Inflammatory macrophage treated with lipopolysaccharide for 4 hours (primary cell): ENCODE measurements at regions not wholly inside any gene's neighbourhood (a gene's known extent, or its start where the extent isn't known, plus 50 kb on each side); places are given as distances from the start of the nearest gene placed in this dataset.
"Not testable (repeated sequence)": the region's sequence is repeated elsewhere in the genome, so short reads cannot be mapped to it uniquely, and the experiment has no call there.

Experiments used
- DNase-seq: peaks from one replicate; pipeline ENCODE4 v3.0.0-alpha.2; 2020

DNA sequence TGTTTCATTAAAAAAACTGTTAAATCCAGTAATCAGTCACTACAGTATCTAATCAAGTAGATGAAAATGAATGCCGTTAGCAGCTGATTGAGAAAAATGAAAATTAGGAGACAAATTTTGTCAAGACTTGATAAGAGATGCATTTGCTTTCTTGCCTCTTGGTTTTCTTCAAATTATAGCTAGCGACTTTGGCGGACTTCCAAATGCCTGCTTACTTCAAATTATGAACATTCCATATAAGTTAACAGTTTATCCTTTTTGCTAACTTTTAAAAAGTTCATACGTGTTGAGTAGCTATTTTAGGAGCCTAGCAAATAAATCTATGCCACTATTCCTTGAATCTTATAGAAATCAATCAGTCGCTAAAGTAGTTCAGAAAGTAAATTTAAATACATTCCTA, 58.8 kb downstream of the PPP4R3C start:
- DNase-seq = no peak

DNA sequence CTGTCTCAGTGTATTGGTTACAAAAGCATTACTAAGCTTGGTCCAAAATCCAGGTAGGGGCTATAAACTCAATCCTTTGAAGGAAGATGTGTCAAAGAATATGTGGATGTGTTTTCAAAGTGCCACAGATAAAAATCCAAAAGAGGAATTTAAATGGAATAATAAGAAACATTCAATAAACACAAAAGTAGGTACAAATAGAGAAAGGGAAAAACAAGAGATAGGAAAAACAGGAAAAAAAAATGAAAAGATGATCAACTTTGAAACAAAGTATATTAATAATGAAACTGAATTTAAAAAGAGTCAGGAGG, 64.0 kb downstream of the PPP4R3C start:
- no peak for DNase-seq

DNA sequence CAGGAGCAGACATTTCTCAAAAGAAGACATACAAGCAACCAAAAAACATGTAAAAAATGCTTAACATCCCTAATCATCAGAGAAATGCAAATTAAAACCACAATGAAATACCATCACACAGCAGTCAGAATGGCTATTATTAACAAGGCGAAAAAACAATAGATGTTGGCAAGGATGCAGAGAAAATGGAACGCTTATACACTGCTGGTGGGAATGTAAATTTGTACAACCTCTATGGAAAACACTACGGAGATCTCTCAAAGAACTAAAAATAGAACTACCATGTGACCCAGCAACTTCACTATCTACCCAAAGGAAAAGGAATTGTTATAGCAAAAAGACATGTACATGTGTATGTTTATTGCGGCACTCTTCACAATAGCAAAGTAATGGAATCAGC, 71.5 kb downstream of the PPP4R3C start:
- no peak for DNase-seq

DNA sequence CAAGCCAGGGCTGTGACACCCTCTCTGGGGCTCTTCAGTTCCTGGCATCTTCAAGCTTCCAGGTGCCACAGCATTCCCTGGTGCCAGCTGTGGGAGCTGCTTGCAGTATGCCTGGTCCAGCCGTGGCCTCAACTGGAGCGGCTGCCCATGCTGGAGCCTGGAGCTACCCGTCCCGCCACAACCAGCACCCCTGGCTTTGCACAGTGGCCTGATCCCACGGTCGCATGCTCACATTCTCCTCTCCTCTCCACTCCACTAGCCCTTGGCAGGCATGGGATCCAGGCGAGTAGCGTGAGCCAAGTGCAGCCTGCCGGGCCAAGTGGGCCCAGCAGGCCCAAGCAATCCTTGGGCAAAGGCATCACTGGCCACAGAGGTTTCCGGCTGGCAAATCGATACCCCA, 81.7 kb downstream of the PPP4R3C start:
- DNase-seq = no peak

DNA sequence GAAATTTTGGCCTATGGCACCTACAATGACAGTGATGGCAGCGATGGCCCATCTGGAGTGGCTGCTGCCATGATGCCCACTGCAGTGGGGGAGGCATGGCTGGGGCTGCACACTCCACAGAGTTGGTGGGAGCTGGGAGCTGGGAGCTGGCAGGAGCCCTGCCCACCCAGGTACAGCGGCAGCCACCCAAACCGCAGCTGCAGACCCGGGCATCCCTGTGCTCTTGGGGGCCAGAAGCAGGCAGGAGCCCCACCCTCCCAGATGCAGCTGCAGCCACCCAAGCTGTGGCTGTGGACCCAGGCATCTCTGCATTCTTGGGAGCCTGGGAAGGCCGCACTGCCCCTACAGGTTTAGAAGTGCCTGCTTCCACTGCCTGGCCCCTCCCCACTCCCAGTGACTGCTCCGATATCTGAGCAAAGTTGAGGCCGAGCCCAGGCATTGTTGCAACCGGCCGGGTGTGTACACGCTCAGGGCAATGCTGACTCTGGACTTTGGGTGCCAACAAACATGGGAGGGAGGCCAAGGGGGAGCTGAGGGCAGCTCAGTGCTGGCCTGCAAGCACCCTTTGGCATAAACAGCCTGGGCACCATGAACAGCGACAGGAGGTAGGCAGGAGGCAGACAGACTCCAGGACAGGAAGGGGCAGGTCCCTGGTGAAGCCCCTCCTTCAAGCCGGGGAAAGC, 82.8 kb downstream of the PPP4R3C start:
- DNase-seq = no peak

DNA sequence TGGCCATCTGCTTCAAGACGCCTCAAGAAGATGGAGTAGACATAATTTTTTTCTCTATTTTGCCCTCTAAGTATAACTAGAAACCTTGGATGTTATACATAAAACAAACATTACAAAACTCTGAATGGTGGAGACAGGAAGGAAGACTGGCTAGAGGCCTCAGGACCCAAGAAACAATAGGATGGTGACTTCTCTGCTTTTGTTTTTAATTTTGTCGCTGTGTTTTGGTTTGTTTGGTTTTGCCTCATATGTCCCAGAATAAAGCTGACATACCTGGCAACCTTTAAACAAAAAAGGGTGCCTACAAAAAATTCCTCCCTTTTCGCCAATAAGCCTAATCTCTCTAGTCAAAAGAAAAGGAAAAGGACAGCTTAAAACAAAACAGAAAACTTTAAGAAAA, 109.1 kb downstream of the PPP4R3C start:
- no peak for DNase-seq

DNA sequence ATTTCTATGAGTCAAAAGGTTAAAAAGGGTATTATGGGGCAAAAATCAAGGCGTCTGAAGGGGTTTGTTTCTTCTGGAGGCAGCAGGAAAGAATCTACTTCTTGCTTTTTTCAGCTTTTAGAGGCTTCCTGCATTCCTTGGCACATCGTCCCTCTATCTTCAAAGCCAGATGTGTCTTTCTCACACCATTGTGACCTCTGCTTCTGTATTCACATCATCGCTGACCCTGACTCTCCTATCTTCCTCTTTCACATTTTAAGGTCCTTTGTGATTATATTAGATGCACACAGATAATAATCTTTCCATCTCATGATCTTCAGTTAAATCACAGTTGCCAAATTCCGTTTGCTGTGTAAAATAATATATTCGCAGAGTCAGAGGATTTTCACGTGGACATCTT, 112.7 kb downstream of the PPP4R3C start:
- DNase-seq = no peak

DNA sequence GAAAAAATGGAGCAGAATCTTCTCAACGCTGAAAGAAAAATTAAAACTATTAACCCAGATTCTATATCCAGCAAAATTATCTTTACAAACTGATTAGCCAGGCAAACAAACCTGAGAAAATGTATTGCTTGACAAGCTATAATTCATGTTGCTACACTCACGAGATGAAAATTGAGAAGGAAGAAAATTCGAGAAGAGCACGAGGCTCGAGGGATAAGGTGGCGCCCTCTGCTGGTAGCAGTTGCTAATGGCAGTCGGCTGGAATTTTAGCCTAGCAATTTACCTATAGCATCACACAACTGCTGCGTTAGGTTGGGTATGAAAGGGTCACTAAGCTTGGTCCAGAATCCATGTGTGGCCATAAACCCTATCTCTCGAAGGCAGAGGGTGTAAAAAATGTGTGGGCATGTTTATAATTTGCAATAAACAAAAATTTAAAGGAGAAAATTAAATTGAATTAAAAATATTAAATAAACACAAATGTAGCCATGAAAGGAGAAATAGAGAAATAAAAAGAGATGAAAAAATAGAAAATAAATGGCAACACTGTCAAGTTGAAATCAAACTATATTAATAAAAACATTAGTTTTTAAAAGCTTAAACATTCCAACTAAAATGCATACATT, 126.6 kb downstream of the PPP4R3C start:
- DNase-seq = peak; percentile 30

DNA sequence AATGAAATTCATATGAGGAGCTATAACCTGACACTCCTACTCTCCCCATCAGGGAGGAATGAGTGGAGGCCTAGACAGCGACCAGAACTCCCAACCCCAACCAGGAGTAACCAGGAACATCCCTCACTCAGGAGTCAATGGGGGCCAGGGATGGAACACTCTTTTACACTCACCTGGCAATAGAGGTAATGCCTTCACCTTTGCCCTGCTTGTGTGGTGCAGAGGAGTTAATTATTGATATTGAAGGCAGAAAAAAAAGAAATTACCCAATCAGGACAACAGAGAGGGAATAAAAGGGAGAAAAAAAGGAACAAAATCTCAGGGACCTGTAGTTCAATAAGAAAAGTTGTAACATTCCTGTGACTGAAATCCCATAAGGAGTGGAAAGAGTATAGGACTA, 141.5 kb downstream of the PPP4R3C start:
- DNase-seq = no peak

DNA sequence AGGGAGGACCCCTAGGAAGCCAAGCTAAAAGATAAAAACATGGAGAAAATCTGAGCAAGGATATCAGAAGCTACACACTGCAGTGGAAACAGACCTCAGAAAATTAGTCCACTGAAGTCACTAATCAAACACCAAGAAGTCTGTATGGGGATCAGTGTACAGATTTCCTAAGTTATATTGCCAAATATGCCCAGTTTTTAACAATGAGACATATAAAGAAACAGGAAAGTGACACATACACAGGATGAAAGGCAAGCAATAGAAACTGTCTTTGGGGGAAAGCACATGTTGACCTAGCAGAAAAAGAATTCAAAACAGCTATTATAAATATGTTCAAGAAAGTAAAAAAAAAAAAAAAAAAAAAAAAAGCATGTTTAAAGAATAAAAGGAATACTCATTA, 153.7 kb downstream of the PPP4R3C start:
- no peak for DNase-seq

DNA sequence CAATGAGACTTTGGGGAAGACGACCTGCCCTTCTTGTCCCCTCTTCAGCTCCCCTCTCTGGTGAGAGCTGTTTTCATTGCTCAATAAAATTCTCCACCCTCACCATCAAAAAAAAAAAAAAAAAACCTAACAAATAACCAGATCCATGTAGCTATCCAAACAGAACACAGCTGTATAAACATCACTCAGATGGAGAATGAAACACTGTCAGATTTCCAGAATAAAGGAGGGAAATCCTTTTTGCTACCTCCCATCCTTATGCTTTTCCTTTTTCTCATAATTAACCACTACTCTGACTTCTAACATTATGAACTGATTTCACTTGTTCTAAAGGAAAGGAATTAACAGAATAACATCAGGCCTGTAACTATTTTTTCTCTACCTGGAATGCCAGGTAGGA, 155.6 kb downstream of the PPP4R3C start:
- no peak for DNase-seq

DNA sequence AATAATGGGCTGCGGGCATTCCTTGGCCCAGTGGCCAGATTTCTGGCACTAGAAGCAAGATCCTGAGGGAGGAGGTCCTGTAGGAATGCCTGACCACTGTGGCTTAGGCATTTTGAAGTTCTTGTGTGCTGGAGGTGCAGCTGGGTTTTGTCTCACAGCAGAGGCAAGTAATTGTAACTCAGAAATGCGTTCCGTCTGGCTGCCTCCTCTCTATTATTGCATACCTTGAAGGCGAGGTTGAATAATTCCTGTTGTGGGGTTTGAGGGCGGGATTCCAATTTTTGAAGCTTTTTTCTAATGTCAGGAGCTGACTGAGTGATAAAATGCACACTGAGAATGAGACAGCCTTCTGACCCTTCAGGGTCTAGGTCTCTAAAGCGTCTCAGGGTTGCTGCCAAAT, 170.6 kb downstream of the PPP4R3C start:
- not testable (repeated sequence) for DNase-seq

DNA sequence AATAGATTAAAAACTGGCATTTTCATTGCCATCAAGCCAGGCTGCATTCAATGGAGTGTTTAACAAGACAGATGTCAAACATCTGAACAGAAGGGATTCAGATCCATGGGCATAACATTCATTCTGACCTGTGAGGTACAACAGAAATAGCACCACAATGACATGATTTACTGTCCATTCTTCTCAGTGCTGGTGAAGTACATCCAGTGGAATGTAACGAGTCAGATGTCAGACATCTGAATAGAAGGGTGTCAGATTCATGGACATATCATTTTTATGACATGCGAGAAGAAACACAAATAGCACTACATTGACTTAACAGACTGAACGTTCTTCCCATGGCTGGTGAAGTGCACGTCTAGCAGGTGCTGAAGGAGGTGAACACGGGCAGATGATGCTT, 186.4 kb downstream of the PPP4R3C start:
- no peak for DNase-seq

DNA sequence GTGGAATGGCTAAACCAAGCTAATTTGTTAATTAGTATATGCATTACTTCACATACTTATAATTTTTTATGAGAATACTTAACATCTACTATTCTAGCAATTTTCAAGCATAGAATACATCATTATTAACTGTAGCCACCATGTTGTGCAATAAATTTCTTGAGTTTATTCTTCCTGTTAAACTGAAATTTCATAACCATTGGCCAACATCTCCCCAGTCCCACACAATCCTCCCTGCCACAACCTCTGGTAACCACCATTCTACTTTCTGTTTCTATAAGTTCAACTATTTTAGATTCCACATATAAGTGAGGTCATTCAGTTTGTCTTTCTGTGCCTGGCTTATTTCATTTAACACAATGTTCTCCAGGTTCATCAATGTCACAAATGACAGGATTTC, 208.5 kb downstream of the PPP4R3C start:
- DNase-seq = peak; percentile 85

DNA sequence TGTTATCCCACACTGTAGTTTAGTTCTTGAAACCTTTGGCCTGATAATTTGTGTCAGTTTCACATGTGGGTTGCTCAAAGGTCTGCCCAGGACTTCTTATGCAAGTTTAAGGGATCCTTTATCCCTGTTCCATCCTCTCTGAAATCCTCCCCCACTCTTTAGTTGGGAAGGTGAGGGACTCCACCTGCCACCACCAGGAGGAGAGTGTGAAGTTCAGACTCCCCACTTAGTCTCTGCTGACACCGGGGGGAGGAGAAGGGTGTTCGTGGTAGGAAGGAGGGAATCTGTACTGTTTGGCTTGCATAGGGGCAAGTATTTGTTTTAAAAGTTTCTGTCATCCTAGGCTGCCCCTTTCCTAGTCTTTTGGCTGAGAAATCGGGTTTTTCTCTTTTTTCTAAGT, 211.8 kb downstream of the PPP4R3C start:
- DNase-seq = no peak

DNA sequence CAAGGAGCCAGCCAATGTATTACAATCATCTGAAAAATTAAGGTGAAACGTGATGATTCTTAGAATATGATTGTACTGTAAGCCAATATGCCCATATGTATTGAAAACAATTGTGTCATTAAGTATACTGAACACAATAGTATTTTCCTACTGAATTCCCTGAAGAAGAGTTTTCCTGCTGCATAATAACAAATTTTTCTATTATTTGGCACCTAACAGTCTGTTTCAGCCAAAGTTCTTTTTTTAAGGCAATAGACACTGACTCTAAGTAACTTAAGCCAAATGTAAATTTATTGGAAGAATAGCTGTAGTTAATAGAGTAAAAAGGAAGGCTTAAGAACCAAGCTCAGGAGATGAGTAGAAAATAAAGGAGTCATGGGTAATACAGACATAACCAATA, 220.6 kb downstream of the PPP4R3C start:
- no peak for DNase-seq

DNA sequence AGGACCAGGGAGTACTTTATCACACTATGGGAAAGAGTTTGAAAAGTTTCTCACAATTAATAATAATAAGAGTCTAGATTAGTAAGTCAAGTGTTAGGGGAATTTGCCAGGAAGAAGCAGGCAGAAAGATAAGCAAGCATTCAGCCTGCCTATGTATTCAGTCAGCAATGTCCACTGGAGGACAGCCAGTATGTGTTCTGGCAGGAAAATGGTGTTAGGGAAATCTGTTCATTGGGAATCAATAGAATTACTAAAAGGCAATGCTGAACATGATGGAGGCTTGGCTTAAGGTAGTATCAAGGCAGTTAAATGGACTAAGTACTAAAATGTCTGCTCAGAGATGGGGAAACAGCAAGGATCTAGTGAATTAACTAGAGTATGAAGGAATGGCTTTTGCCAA, 221.2 kb downstream of the PPP4R3C start:
- no peak for DNase-seq

DNA sequence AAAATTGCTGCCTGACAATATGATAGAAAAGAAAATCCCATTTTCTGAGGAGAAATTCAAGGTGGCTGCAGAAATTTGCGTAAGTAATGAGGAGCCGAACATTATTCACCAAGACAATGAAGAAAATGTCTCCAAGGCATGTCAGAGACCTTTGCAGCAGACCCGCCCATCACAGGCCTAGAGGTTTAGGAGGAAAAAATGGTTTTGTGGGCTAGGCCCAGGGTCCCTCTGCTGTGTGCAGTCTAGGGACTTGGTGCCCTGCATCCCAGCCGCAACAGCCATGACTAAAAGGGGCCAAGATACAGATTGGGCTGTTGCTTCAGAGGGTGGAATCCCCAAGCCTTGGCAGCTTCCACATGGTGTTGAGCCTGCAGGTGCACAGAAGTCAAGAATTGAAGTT, 223.1 kb downstream of the PPP4R3C start:
- not testable (repeated sequence) for DNase-seq

DNA sequence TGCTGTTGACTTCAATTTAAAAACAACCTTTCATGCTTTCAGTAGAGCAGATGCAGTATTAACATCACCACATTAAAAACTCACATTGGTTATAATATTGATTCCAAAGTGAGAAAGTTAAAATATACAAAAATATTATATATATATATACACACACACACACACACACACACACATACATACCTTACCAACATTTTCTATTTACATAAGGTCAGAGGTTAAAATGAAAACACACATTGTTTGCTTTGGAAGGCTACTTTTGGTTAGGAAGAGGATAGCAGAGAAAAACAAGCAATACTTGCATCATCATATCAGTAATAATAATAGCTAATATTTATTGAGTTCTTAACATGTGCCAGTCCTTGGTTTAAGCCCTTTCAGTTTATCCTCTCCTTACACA, 226.5 kb downstream of the PPP4R3C start:
- DNase-seq = no peak

DNA sequence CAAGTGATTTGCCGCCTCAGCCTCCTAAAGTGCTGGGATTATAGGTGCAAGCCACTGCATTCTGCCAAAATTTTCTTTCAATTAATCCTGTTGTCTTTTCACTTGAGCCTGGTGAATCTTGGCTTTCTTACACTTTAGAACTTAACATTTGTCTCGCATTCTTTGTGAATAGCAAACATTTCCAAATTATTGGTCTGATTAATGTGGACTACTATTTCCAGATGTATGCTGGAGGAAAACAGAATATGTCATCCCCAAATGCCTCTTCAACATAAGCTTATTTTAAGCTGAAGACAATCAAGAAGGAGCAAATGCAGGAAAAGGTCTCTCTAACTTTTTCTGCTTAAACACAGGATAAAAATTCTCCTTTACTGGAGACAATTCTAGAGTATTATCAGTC, 233.4 kb downstream of the PPP4R3C start:
- DNase-seq = no peak

DNA sequence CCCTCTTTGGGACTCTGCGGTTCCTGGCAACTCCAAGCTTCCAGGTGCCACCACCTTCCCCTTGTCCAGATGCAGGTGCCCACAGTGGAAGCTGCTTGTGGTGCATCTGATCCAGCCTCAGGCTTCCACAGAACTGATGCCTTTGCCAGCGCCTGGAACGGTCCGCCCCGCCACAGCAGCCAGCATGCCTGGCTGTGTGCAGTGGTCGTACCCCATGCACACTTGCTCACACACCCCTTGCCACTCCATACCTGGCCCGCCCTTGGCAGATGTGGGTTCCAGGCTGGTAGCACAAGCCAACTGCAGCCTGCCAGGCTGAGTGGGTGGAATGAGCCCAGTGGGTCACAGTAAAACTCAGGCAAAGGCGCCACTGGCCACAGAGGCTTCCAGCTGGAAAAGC, 240.5 kb downstream of the PPP4R3C start:
- DNase-seq = no peak

DNA sequence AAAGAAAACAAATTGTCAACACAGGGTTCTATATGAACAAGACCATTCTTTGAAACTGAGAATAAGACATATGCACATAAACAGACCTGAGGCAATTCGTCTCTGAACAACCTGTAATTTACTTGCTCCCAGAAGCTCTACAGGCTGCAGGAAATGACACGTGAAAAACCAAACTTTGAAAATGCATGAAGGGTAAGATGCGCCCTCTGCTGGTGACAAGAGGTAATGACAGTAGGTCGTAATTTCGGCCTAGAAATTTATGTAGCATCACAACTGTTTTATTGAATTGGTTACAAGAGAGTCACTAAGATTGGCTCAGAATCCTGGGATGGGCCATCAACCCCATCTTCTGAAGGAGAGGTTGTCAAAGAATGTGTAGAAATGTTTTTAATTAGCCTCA, 276.5 kb downstream of the PPP4R3C start:
- DNase-seq = peak; percentile 12

DNA sequence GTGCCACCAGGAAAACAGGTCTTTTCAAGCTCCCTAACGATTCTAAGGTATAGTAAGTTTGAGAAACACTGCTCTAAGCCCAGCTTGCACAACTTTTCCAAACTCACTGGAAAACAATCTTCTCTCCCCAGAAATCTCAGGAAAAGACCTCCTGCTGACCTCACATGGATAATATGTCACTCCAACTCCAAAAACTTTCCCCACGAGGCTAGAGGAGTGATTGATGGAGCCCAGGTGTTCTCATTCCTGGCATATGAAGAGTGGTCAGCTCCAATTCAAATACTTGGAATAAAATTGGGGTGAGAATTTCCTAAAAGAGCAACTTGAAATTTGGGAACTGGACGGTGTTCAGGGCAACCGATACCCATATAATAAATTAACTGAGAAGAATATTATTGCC, 299.9 kb downstream of the PPP4R3C start:
- DNase-seq = no peak

DNA sequence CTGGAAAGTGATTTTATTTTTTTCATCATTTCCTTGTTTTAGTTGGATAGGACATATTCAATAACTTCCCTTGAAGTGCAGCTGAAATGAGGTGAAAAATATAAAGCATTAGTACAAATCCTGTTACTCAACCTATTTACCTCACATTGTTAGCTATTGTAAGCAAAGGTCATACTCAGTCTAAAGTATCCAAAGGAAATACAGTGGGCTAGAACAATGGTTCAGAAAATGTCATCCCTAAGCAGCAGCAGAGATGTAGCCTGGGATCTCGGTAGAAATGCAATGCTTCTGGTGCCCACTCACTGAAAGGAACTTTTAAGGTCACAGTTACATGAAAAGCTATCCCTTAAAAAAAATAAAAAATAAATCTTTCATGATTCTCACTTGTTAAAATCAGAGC, 300.6 kb downstream of the PPP4R3C start:
- no peak for DNase-seq

DNA sequence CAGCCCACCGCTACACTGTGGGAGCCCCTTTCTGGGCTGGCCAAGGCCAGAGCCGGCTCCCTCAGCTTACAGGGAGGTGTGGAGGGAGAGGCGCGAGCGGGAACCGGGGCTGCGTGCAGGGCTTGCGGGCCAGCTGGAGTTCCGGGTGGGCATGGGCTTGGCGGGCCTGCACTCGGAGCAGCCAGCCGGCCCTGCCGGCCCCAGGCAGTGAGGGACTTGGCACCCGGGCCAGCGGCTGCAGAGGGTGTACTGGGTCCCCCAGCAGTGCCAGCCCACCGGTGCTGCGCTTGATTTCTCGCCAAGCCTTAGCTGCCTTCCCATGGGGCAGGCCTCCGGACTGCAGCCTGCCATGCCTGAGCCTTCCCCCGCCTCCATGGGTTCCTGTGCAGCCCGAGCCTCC, 306.2 kb downstream of the PPP4R3C start:
- DNase-seq = not testable (repeated sequence)
